T1000 (cell line): ENCODE measurements at regions not wholly inside any gene's neighbourhood (a gene's known extent, or its start where the extent isn't known, plus 50 kb on each side); places are given as distances from the start of the nearest gene placed in this dataset.
"Not testable (repeated sequence)": the region's sequence is repeated elsewhere in the genome, so short reads cannot be mapped to it uniquely, and the experiment has no call there.

Source experiments
- DNase-seq: peaks from one replicate; lab custom pipeline; 2025; ENCODE audit warnings: mixed read lengths; lab: John Stamatoyannopoulos, UW

GRCh38 chr7:69246758-69247157 lies 351.5 kb upstream of the AUTS2 start:
- DNase-seq, result no peak

- not testable (repeated sequence) for DNase-seq
These were observed 349.9 kb upstream of the AUTS2 start for GRCh38 chr7:69248382-69248828.

- DNase-seq, result no peak
These were observed 347.3 kb upstream of the AUTS2 start for GRCh38 chr7:69250958-69251357.

GRCh38 chr7:69254643-69255042 lies 343.6 kb upstream of the AUTS2 start:
- DNase-seq, result no peak

GRCh38 chr7:69256634-69257081 lies 341.6 kb upstream of the AUTS2 start:
- no peak for DNase-seq

- DNase-seq, result no peak
These were observed 340.7 kb upstream of the AUTS2 start for GRCh38 chr7:69257592-69257991.

- no peak for DNase-seq
These were observed 338.8 kb upstream of the AUTS2 start for GRCh38 chr7:69259445-69259844.

- no peak for DNase-seq
These were observed 338.3 kb upstream of the AUTS2 start for GRCh38 chr7:69260023-69260422.

GRCh38 chr7:69263550-69263949 lies 334.7 kb upstream of the AUTS2 start:
- no peak for DNase-seq

- DNase-seq, result no peak
These were observed 328.5 kb upstream of the AUTS2 start for GRCh38 chr7:69269806-69270205.

- DNase-seq, result no peak
These were observed 326.2 kb upstream of the AUTS2 start for GRCh38 chr7:69272101-69272500.

- no peak for DNase-seq
These were observed 322.1 kb upstream of the AUTS2 start for GRCh38 chr7:69276011-69276729.

GRCh38 chr7:69277366-69277765 lies 320.9 kb upstream of the AUTS2 start:
- DNase-seq, result no peak

- DNase-seq, result no peak
These were observed 315.3 kb upstream of the AUTS2 start for GRCh38 chr7:69282946-69283345.

- no peak for DNase-seq
These were observed 314.9 kb upstream of the AUTS2 start for GRCh38 chr7:69283421-69283820.

GRCh38 chr7:69285854-69286253 lies 312.4 kb upstream of the AUTS2 start:
- no peak for DNase-seq

GRCh38 chr7:69295977-69296376 lies 302.3 kb upstream of the AUTS2 start:
- DNase-seq, result no peak

GRCh38 chr7:69301253-69301652 lies 297.0 kb upstream of the AUTS2 start:
- DNase-seq, result no peak

GRCh38 chr7:69309601-69310000 lies 288.7 kb upstream of the AUTS2 start:
- DNase-seq, result no peak

- no peak for DNase-seq
These were observed 286.8 kb upstream of the AUTS2 start for GRCh38 chr7:69311489-69311888.

- not testable (repeated sequence) for DNase-seq
These were observed 284.4 kb upstream of the AUTS2 start for GRCh38 chr7:69313852-69314251.

GRCh38 chr7:69318794-69319193 lies 279.5 kb upstream of the AUTS2 start:
- DNase-seq, result no peak

- no peak for DNase-seq
These were observed 269.8 kb upstream of the AUTS2 start for GRCh38 chr7:69328516-69328915.

GRCh38 chr7:69334701-69335100 lies 263.6 kb upstream of the AUTS2 start:
- DNase-seq, result no peak
